ENCODE measurements at regions not wholly inside any gene's neighbourhood (a gene's known extent, or its start where the extent isn't known, plus 50 kb on each side); places are given as distances from the start of the nearest gene placed in this dataset.
A peak's percentile ranks its signal among the peaks of the same experiment; 100 is the strongest.

- whole genome bisulfite sequencing, 2 donors: 56 to 58% methylated on average over 4 of the region's 4 CpGs
- no peaks in the 10 kb centered on the region for H3K9me3 ChIP-seq (ENCODE audit: control insufficient read depth in 2 of 2, insufficient read depth in 1 of 2, low read depth in 1 of 2, low read length in 1 of 2)
These were observed 500.1 kb downstream of the GATA3 start for GRCh38 chr10:8554574-8554973.

DNA sequence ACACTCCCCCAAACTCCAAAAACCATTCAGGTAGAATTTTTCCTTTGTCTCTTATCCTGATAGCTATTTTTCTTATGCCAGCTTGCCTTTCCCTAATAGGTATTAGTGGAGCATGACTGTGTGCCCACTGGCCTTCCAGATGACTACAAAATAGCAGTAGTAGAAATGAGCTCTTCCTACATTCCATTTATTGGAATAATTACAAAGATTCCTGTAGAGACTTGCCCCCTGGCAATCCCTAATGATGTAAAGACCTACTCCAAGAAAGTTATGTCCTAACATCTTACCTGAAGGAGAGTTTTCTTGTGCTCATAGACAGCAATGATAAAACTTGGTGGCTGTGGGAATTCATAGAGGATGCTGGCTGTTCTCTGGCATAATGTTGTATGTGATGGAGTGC lies 501.8 kb downstream of the GATA3 start:
- H3K27ac ChIP-seq (ENCODE audit: low read depth in 2 of 2, low read length in 1 of 2): no peak overlapping the region
- no peaks in the 10 kb centered on the region for H3K4me1 ChIP-seq (ENCODE audit: control insufficient read depth in 2 of 2, insufficient read depth in 2 of 2, low read length in 1 of 2)
- H3K4me3 ChIP-seq (ENCODE audit: low read depth in 1 of 2, low read length in 2 of 2): no peak overlapping the region
- no peaks in the 10 kb centered on the region for H3K27me3 ChIP-seq (ENCODE audit: control insufficient read depth in 1 of 2, insufficient read depth in 2 of 2, low read length in 2 of 2)
- no peaks in the 10 kb centered on the region for H3K9me3 ChIP-seq (ENCODE audit: control insufficient read depth in 2 of 2, insufficient read depth in 1 of 2, low read depth in 1 of 2, low read length in 1 of 2)
- H3K36me3 ChIP-seq (ENCODE audit: control insufficient read depth in 2 of 2, insufficient read depth in 2 of 2, low read length in 1 of 2): no peaks in the 10 kb centered on the region

More at GRCh38 chr10:8554574-8554973, 500.1 kb downstream of the GATA3 start:
- Histone ChIP-seq H3K36me3 (ENCODE audit: control insufficient read depth in 2 of 2, insufficient read depth in 2 of 2, low read length in 1 of 2) (no peaks in the 10 kb centered on the region), H3K27ac (ENCODE audit: low read depth in 2 of 2, low read length in 1 of 2) (no peak overlapping the region), H3K4me1 (ENCODE audit: control insufficient read depth in 2 of 2, insufficient read depth in 2 of 2, low read length in 1 of 2) (no peaks in the 10 kb centered on the region), H3K4me3 (ENCODE audit: low read depth in 1 of 2, low read length in 2 of 2) (no peak overlapping the region), H3K27me3 (ENCODE audit: control insufficient read depth in 1 of 2, insufficient read depth in 2 of 2, low read length in 2 of 2) (no peaks in the 10 kb centered on the region)

- H3K4me1 ChIP-seq (ENCODE audit: control insufficient read depth in 2 of 2, insufficient read depth in 2 of 2, low read length in 1 of 2): no peaks in the 10 kb centered on the region
- no peaks in the 10 kb centered on the region for H3K9me3 ChIP-seq (ENCODE audit: control insufficient read depth in 2 of 2, insufficient read depth in 1 of 2, low read depth in 1 of 2, low read length in 1 of 2)
- 90% methylated on average over 7 of the region's 7 CpGs for WGBS, 2 donors
- no peaks in the 10 kb centered on the region for H3K27me3 ChIP-seq (ENCODE audit: control insufficient read depth in 1 of 2, insufficient read depth in 2 of 2, low read length in 2 of 2)
- H3K36me3 ChIP-seq (ENCODE audit: control insufficient read depth in 2 of 2, insufficient read depth in 2 of 2, low read length in 1 of 2): no peaks in the 10 kb centered on the region
- no peak overlapping the region for H3K4me3 ChIP-seq (ENCODE audit: low read depth in 1 of 2, low read length in 2 of 2)
- H3K27ac ChIP-seq (ENCODE audit: low read depth in 2 of 2, low read length in 1 of 2): no peak overlapping the region
These were observed 509.0 kb downstream of the GATA3 start for GRCh38 chr10:8563478-8563877.

GRCh38 chr10:8566737-8567136 lies 512.2 kb downstream of the GATA3 start:
- Histone ChIP-seq H3K9me3 (ENCODE audit: control insufficient read depth in 2 of 2, insufficient read depth in 1 of 2, low read depth in 1 of 2, low read length in 1 of 2) (no peaks in the 10 kb centered on the region), H3K36me3 (ENCODE audit: control insufficient read depth in 2 of 2, insufficient read depth in 2 of 2, low read length in 1 of 2) (no peaks in the 10 kb centered on the region), H3K27me3 (ENCODE audit: control insufficient read depth in 1 of 2, insufficient read depth in 2 of 2, low read length in 2 of 2) (no peaks in the 10 kb centered on the region), H3K27ac (ENCODE audit: low read depth in 2 of 2, low read length in 1 of 2) (no peak overlapping the region), H3K4me1 (ENCODE audit: control insufficient read depth in 2 of 2, insufficient read depth in 2 of 2, low read length in 1 of 2) (no peaks in the 10 kb centered on the region), H3K4me3 (ENCODE audit: low read depth in 1 of 2, low read length in 2 of 2) (no peak overlapping the region)
- WGBS, 2 donors: 86% methylated on average over 3 of the region's 3 CpGs

DNA sequence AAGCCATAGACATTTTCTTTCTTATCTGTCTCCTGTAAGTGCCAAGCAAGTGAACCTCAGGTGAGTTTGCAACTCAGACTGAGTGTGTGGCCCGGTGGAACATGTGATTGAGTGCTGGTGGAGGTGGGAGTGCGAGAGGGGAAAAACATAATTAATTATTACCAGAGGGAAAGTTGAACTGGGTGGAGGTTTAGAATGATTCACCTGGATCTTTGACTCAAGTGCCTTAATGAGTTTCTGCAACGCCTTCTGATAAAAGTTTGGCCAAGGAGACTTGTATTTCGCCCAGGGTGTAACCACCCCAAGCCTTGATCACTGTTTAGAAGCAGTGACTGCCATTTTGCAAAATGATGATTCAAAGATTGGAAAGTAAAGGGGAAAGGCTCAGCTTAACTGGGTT lies 513.9 kb downstream of the GATA3 start:
- Histone ChIP-seq H3K9me3 (ENCODE audit: control insufficient read depth in 2 of 2, insufficient read depth in 1 of 2, low read depth in 1 of 2, low read length in 1 of 2) (no peaks in the 10 kb centered on the region), H3K4me3 (ENCODE audit: low read depth in 1 of 2, low read length in 2 of 2) (no peak overlapping the region), H3K4me1 (ENCODE audit: control insufficient read depth in 2 of 2, insufficient read depth in 2 of 2, low read length in 1 of 2) (no peaks in the 10 kb centered on the region), H3K27me3 (ENCODE audit: control insufficient read depth in 1 of 2, insufficient read depth in 2 of 2, low read length in 2 of 2) (no peaks in the 10 kb centered on the region), H3K36me3 (ENCODE audit: control insufficient read depth in 2 of 2, insufficient read depth in 2 of 2, low read length in 1 of 2) (no peaks in the 10 kb centered on the region), H3K27ac (ENCODE audit: low read depth in 2 of 2, low read length in 1 of 2) (peak overlapping the region in 1 of 2 donors; percentile 63)
- 43 to 49% methylated on average over 4 of the region's 4 CpGs for WGBS, 2 donors

DNA sequence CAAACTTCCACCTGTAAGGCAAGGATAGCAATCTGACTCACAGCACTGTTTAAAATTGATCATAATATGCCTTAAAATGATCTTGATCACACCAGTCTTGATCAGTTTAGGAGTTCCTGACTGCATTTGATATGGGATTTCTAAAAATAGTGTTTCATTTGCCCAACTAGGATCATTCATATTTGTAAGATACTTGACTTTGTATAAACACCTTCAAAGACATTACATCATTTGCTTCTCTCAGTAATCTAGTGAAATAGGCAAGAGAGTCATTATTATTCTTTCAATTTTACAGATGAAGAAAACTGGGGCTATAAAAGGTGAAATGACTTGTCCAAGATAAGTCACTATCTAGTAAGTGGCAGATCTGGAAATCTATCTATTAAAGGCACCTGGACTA lies 521.1 kb downstream of the GATA3 start:
- H3K4me3 ChIP-seq (ENCODE audit: low read depth in 1 of 2, low read length in 2 of 2): no peak overlapping the region
- H3K27ac ChIP-seq (ENCODE audit: low read depth in 2 of 2, low read length in 1 of 2): no peak overlapping the region
- H3K9me3 ChIP-seq (ENCODE audit: control insufficient read depth in 2 of 2, insufficient read depth in 1 of 2, low read depth in 1 of 2, low read length in 1 of 2): no peaks in the 10 kb centered on the region
- no peaks in the 10 kb centered on the region for H3K36me3 ChIP-seq (ENCODE audit: control insufficient read depth in 2 of 2, insufficient read depth in 2 of 2, low read length in 1 of 2)
- no peaks in the 10 kb centered on the region for H3K27me3 ChIP-seq (ENCODE audit: control insufficient read depth in 1 of 2, insufficient read depth in 2 of 2, low read length in 2 of 2)
- no peaks in the 10 kb centered on the region for H3K4me1 ChIP-seq (ENCODE audit: control insufficient read depth in 2 of 2, insufficient read depth in 2 of 2, low read length in 1 of 2)

DNA sequence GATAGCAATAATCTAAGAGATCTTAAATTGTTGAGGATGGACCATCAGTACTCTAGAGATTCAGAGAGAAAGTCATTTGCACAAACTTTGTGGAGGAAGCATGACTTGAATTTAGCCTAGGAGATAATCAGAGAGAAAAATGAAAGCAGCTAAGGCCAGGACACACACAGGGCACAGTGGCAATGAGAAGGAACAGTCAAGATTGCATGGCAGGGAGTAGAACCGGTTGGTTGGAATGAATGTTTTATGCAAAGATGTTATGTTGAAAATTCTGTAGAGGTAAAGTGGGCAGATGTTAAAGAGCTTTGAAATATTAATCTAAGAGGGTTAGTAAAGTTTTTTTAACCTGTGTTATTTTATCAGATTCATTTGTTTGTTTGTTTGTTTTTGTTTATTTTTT lies 521.8 kb downstream of the GATA3 start:
- H3K36me3 ChIP-seq (ENCODE audit: control insufficient read depth in 2 of 2, insufficient read depth in 2 of 2, low read length in 1 of 2): no peaks in the 10 kb centered on the region
- no peaks in the 10 kb centered on the region for H3K4me1 ChIP-seq (ENCODE audit: control insufficient read depth in 2 of 2, insufficient read depth in 2 of 2, low read length in 1 of 2)
- H3K27me3 ChIP-seq (ENCODE audit: control insufficient read depth in 1 of 2, insufficient read depth in 2 of 2, low read length in 2 of 2): no peaks in the 10 kb centered on the region
- 92 to 93% methylated on average over 1 of the region's 1 CpG for WGBS, 2 donors
- H3K4me3 ChIP-seq (ENCODE audit: low read depth in 1 of 2, low read length in 2 of 2): no peak overlapping the region
- no peaks in the 10 kb centered on the region for H3K9me3 ChIP-seq (ENCODE audit: control insufficient read depth in 2 of 2, insufficient read depth in 1 of 2, low read depth in 1 of 2, low read length in 1 of 2)
- H3K27ac ChIP-seq (ENCODE audit: low read depth in 2 of 2, low read length in 1 of 2): no peak overlapping the region

DNA sequence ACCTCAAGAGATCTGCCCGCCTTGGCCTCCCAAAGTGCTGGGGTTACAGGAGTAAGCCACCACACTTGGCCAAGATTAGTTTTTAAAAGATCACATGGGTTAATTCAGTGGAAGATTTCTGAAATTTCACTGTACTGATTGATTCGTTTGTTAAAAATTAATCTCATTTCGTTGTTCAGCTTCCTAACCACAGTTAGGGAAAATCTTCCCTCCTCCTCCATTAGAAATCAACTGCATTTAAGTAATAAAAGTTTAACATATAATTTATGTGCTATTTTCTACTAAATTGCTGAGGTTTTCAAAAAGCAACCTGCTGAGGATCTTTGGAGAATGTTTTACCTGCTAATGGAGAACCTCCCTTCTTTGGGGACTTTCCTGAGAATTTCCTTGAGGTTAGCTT lies 522.4 kb downstream of the GATA3 start:
- Histone ChIP-seq H3K27ac (ENCODE audit: low read depth in 2 of 2, low read length in 1 of 2) (no peak overlapping the region), H3K4me1 (ENCODE audit: control insufficient read depth in 2 of 2, insufficient read depth in 2 of 2, low read length in 1 of 2) (no peaks in the 10 kb centered on the region), H3K4me3 (ENCODE audit: low read depth in 1 of 2, low read length in 2 of 2) (no peak overlapping the region), H3K9me3 (ENCODE audit: control insufficient read depth in 2 of 2, insufficient read depth in 1 of 2, low read depth in 1 of 2, low read length in 1 of 2) (no peaks in the 10 kb centered on the region), H3K36me3 (ENCODE audit: control insufficient read depth in 2 of 2, insufficient read depth in 2 of 2, low read length in 1 of 2) (no peaks in the 10 kb centered on the region), H3K27me3 (ENCODE audit: control insufficient read depth in 1 of 2, insufficient read depth in 2 of 2, low read length in 2 of 2) (no peaks in the 10 kb centered on the region)
- WGBS, 2 donors: 75 to 91% methylated on average over 3 of the region's 3 CpGs

- Histone ChIP-seq H3K9me3 (ENCODE audit: control insufficient read depth in 2 of 2, insufficient read depth in 1 of 2, low read depth in 1 of 2, low read length in 1 of 2) (no peaks in the 10 kb centered on the region), H3K4me1 (ENCODE audit: control insufficient read depth in 2 of 2, insufficient read depth in 2 of 2, low read length in 1 of 2) (no peaks in the 10 kb centered on the region), H3K4me3 (ENCODE audit: low read depth in 1 of 2, low read length in 2 of 2) (no peak overlapping the region), H3K27me3 (ENCODE audit: control insufficient read depth in 1 of 2, insufficient read depth in 2 of 2, low read length in 2 of 2) (no peaks in the 10 kb centered on the region), H3K36me3 (ENCODE audit: control insufficient read depth in 2 of 2, insufficient read depth in 2 of 2, low read length in 1 of 2) (no peaks in the 10 kb centered on the region), H3K27ac (ENCODE audit: low read depth in 2 of 2, low read length in 1 of 2) (no peak overlapping the region)
- WGBS, 2 donors: 79 to 80% methylated on average over 7 of the region's 7 CpGs
These were observed 523.2 kb downstream of the GATA3 start for GRCh38 chr10:8577686-8578085.

DNA sequence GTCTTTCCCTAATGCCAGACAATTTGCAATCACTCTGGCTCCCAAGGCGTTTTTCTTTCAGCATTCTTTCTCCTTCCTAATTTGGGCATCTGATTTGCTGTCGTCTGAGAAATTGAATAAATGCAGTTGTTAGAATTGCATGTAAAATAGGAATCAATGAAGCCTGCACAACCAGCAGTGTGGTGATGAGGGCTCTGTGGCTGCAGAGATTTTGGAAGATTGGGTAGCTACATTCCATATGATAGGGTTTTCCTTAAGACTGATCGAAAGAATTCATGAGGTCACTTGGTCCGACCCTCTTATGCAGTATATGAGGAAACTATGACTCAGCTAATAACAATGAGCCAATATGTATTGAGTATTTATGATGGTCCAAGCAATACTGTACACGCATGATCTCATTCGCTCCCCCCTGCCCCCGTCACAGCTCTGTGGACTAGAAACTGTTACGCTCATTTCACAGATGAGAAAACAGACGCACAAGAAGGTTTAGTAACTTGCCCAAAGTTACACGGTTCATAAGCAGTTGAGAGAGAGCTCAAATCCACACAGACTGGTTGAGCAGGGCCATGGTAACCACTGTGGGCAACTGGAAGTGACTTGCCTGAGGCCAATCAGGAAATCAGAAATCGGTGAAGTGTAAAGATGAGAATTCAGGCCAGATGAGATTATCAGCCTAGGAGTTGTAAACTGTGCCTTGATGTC lies 527.2 kb downstream of the GATA3 start:
- H3K27ac ChIP-seq (ENCODE audit: low read depth in 2 of 2, low read length in 1 of 2): no peak overlapping the region
- H3K36me3 ChIP-seq (ENCODE audit: control insufficient read depth in 2 of 2, insufficient read depth in 2 of 2, low read length in 1 of 2): no peaks in the 10 kb centered on the region
- H3K27me3 ChIP-seq (ENCODE audit: control insufficient read depth in 1 of 2, insufficient read depth in 2 of 2, low read length in 2 of 2): no peaks in the 10 kb centered on the region
- 68 to 74% methylated on average over 11 of the region's 11 CpGs for WGBS, 2 donors
- H3K4me3 ChIP-seq (ENCODE audit: low read depth in 1 of 2, low read length in 2 of 2): no peak overlapping the region
- no peaks in the 10 kb centered on the region for H3K4me1 ChIP-seq (ENCODE audit: control insufficient read depth in 2 of 2, insufficient read depth in 2 of 2, low read length in 1 of 2)
- H3K9me3 ChIP-seq (ENCODE audit: control insufficient read depth in 2 of 2, insufficient read depth in 1 of 2, low read depth in 1 of 2, low read length in 1 of 2): no peaks in the 10 kb centered on the region

Measured in esophagus (tissue), 2 donors.